GM21367 (cell line): ENCODE measurements at regions not wholly inside any gene's neighbourhood (a gene's known extent, or its start where the extent isn't known, plus 50 kb on each side); places are given as distances from the start of the nearest gene placed in this dataset.

ENCODE experiments used
- ATAC-seq: cut with Tn5 transposase; IDR thresholded peaks from one replicate; pipeline ENCODE4 v1.9.1; 2021; ENCODE audit not compliant: unreplicated experiment

DNA sequence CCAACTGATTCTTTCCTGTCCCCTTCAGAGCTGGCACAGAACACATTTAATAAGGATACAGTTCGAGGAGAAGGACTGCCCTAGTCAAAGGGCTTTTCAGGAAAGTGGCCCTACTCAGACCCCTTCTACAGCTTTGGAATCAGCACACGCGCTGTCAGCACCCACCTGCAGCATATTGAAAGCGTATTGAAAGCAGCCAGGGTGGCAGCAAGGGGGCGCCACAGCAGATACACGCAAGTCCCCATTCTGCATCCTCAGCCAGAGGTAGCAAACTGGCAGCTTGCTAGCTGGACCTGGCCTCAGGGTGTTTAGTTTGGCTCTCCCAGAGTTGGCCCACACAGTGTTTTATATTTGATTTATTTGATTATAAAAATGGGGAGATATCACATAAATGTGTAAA lies 101.0 kb upstream of the NT5C1B start:
- ATAC-seq, result no peak

DNA sequence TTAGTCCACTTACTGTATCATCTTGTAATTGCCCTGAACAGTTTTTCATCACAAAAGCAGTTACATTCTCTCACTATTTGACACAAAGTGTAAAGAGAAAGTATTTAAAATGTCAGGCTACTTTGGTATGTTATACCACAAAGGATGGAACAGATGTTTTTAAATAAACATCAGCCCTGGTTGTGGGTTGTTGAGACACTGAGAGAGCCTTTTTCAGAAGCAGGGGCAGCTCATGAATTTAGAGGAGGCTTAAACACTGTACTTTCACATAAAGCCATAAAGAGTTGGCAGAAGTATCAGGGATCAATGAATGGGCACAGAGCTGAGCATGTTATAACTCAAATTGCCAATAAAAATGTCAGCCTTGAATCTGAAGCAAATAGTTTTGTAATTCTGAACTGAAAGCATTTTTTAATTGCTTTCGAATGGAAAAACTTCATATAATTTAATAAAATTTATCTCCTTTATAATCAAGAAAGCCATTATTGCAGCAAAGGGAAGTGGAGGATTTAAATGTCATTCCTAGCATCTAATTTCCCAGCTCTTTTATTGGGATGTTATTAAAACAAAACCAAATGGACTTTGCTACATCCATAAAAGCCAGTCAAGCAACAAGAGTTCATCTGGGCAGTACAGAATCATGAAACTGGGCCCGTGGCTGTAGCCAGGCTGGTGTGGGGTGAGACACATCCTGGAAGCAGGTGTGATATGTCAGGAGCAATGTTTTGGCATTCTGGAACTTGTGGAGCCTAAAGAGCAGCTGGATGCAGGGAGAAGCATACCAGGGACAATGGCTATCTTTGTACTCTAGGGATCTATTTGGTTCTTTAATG lies 95.1 kb upstream of the NT5C1B start:
- ATAC-seq, result no peak

DNA sequence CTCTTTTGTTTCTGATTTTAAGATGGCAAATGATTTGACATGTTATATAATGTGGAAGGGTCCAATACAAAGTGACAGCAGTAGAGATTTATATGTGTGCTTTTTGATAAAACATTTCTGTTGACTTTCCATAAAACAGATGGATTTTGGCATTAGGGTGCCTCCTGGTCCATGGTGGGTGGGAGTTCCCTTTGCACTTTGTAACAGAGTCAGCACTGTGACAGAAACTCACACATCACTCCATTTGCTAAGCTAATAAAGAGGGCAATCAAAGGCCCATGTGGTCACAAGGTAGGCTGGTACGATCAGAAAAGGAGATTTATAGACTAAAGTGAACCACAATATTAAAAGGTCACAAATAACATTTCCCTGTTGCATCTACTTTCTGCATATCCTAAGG lies 93.3 kb upstream of the NT5C1B start:
- ATAC-seq, result no peak

DNA sequence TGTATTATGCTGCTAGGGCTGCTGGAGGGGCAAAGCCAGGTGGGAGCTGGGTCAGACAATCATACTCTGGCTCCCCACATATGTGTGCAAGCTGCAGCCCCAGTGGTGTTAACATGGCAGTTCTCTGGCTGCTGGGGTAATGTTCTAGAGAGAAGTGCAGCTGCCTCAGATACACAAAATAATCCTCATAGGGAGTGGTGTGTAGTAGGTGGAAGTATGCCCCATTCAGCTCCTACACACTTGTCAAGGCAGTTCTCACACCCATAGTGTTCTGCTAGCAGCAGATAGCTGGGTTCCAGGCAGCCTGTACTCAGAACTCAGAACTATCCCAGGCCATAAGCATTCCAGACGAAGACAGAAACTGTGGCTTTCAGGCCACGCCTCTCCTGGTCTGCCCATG lies 87.9 kb upstream of the NT5C1B start:
- ATAC-seq, result no peak

DNA sequence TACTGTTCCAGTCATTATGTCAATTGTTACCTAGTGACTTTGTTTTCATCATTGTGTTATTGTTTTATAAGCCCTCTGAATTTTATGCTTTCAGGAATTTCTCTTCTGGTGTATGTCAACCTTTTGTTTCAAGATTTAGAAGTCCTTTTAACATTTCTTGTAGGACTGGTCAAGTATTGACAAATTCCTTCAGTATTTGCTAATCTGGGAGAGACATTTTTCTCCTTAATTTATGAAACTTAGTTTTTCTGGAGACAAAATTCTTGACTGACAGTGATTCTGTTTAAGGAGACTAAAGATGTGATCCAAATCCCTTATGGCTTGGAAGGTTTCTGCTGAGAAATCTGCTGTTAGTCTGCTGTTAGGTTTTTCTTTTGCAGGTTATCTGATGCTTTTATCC lies 84.9 kb upstream of the NT5C1B start:
- ATAC-seq, result no peak

DNA sequence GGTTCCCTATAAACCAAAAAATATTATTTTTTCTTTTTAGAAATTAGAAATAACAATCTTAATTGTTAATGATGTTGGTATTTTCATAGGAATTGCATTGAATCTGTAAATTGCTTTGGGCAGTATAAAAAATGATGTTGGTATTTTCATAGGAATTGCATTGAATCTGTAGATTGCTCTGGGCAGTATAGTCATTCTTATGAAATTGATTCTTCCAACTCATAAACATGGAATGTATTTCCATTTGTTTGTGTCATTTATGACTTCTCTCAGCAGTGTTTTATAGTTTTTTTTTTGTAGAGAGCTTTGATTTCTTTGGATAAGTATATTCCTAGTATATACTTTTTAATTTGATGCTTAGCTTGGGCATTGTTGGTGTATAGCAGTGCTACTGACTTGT lies 82.0 kb upstream of the NT5C1B start:
- ATAC-seq, result no peak

DNA sequence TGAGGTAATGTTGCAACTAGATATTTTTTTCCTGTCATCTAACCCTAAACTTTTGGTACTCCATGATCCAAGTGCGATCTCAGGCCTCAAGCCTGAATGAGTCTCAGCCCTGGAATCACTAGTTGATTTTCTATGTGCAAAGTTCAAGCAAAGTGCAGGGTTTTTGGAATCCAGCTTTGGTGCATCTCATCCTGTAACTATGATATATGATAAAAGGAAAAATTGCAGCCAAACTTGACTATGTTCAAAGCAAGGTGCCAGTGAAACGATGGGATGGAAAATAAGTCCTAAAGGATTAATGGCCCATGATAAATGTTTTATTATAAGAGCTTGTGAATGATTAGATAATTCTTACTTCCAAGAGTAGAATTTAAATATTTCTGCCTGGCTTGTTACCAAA lies 78.9 kb upstream of the NT5C1B start:
- ATAC-seq, result no peak

DNA sequence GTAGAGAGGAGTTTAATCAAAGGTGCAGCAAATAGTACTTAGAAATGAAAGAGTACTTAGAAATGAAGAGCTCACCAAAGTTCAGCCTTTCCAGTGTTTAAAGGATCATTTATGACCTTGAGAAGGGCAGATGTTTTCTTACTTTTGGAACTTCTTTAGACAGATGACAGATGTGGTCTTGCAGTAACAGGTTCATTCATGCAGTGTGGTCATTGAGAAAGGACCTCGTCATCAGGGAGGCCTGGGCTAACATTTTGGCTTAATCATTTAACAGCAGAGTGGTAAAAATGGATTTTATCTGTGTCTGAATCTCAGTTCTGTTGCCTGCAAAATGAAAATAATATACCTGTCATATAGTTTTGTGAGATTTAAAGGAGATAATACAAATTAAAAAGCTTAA lies 75.1 kb upstream of the NT5C1B start:
- ATAC-seq, result no peak

DNA sequence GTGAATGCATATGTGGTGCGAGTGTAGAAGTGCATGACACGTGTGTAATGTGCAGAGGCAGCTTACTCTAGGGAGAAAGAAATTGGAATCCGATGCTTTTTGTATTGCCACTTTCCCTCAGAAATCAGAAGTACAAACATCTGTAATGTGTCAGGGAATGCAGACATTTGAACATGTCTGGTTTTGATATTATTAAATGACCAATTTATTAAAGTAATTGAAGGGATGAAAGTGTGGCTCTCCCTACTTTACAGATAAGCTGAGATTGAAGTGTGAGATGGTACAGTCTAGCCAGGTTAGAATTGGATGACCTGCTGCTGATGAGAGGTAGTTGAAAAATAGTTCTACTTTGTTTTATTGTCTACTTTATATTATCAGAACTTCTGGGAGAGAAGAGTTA lies 74.5 kb upstream of the NT5C1B start:
- ATAC-seq, result no peak

DNA sequence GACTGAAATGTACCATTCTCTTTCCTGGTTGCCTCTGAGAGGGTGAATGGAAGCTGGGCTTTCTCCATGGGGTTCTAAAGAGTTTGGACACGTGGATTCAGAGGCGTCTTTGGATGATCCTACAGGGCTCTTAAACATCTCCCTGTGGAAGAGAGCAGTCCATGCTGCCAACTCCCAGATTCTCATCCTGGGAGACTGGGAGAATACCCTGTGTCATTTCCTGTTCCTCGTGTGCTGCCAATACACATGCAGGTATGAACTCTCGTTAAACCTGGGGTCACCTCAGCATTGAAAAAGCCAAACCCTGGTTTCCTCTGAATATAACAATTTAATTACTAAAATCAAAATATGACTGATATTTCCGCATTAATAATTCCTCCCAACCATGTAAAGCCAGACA lies 73.3 kb upstream of the NT5C1B start:
- ATAC-seq, result no peak

DNA sequence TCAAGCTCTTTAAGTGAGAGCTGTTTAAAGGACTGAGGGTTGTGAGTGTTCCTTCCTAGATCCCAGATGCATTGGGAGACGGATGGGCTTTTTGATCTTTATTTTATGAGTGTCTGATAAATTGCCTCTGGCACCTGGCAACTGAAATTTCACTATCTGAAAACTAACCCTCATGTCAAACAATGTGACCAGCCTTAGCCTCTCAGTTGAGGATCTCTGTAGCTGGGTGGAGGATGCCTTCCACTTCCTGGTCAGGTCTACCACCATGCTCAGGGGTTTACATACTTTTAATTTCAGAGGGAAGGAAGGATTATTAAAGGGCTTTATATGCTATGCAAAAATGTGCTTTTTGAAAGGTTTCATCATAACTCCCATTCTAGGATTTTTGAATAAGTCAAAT lies 70.5 kb upstream of the NT5C1B start:
- ATAC-seq, result no peak

DNA sequence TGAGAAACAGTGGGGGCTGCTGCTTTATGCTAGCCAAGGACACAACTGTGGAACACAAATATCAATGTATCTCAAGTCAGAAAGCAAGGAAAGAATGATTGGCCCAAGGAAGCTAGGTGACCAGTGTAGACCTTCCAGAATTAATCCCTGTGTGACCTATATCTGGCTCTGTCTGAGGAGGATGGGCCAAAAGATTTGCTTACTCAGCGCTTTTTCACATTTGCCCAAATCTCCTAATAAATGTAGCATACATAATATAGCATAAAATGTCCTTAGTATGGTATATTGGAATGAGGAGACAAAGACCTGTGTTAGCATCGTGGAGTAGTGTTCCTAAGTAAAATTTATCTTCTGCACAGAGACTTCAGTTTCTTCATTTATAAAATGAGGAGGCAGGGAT lies 66.7 kb upstream of the NT5C1B start:
- no peak for ATAC-seq

DNA sequence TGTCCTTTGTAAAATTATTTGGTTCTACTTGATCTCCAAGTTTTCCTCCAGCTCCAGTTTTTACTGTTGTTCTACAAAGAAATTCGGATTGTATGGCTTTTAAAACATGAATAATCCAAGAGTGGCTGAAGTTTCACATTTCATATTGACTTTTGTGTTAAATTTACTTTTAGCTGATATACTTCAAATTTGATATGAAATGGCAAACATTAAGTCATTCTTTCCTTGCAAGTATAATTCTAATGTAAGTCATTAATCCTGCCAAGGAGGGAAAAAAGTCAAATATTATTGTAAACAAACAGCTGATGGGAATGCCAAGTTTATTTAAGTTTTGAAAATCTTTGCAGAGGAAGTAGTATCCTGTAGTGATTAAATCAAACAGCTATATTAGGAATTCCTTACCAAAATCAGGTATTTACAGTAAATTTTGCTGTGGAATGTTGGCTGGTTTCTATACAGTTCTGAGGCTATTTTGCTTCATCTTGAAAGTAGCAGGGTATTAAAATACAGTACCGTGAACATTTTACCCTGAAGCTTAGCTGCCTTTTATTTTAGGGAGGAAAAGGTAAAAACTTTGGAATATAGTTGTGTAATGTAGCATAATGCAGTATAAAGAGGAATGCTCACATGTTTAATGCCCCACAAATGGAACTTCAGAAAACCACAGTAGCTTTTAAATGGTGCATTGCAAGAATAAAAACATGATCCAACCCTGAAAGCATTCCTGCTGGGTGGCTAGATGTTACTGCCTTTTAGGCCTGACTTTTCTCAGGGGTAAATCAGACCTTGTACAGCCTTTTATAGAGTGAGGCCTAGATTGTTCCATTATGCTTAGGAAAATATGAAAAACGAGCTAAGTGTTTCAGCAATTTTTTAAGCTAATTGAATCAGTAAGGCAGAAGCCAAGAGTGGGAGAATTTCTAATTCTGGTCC lies 62.7 kb upstream of the NT5C1B start:
- no peak for ATAC-seq

DNA sequence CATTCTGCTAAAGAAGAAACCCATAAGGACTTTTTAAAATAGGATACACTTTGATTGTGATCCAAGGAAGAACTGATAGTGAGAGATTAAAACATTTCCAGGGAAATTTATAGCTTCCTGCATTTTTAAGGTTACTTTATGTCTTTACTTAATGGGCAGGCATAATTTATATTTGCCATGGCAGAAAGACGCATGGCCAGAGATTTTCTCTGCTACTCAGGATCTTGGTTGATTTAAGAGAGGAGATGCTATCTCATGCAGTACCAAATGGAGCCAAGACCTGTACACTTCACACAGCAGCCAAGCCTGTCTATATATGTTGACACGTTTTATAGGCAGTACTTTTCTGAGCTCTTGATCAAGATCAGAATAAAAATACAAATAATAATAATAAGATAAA lies 60.9 kb upstream of the NT5C1B start:
- no peak for ATAC-seq

DNA sequence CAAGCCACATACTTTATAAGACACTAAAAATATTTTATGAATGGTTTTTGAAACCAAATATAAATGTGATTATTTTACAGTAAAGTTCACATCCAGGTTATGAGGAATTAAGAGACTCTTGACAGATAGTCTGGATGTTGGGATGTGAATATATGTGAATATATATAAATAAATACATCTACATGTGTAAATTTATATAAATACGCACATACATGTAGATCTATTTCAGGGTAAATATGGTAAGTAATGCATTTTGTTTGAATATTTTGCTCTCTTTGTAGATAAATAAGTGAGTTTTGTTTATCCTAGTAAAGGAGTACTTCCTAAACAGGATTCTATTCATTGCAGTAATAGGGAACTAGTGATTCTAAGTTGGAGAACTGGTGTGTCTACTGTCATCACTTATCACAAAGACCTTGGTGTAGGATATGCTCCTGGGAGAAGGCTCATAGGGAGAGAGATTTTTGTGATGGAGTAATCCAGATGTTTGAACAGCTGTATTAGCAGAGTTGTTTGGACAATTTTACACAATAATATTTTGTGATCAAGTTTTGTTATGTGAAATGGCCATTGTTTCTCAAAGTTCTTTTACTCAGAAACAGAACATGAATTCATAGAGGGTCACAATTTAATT lies 60.2 kb upstream of the NT5C1B start:
- ATAC-seq, result no peak

DNA sequence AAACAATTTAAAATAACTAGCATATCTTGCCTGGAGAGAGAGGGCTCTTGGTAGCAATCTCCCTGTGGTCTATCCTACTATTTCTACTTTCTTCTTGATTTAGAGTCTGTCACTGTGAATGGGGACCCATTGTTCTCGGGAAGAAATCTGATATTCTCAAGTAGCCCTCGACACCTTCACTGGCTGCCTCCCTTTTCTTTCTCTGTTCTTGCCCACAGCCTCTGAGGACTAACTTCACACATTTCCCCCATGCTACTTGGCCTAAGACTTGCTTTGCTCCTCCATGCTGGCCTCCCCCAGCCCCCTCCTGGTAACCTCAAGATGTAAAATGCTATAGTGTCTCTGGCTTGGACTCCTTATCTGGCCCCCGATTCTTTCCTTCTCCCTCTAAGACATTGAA lies 58.8 kb upstream of the NT5C1B start:
- no peak for ATAC-seq

DNA sequence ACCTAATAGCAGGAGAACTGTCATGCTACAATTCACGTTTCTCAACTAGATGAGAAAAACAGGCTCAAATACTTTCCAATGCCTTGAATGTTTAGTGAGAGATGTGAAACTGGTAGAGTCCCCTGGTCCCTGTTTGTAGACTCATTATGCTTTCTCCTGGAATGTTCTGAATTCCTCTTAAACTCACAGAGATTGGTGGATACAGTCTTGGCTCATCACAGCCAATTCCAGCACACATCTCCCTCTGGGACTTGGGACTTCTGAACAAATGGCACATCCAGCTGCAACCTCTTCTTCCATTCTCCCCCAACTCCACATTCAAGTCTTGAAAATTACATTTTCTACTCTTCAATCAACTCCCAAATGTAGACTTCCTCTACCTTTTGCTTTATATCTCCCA lies 58.4 kb upstream of the NT5C1B start:
- no peak for ATAC-seq

DNA sequence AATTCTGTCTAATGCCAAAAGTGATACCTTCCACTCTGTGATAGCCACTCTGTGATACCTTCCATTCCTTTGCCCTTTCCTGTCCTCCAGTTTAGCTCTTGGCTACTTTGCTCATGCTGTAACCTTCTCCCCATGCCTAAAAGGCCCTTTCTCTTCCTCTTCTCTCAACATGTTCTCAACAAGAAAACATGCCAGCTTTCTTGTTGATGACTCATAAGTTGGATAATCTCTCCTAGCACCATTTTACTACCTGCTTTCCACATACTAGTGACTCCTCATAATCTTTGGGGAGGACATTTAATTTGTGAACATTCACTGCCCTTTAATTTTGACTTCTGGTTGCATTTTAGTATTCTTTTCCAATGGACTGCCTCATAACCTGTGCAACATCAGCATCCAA lies 55.9 kb upstream of the NT5C1B start:
- ATAC-seq, result no peak

DNA sequence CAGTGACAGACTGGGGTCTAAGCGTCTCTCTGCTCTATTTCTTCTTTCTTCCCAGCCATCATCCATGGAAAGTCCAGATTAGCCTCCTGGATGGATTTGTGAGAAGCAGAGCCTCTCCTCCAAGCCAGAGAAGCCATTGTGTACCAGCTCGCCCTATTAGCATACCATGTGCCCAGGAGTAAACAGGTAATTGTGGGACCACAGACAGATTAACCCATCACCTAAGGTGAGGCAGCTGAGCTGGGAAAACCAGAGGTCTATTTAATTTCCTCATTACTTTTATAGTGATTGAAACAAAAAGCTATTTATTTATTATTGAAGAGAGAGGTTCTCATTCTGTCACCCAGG lies 54.7 kb upstream of the NT5C1B start:
- ATAC-seq, result no peak

DNA sequence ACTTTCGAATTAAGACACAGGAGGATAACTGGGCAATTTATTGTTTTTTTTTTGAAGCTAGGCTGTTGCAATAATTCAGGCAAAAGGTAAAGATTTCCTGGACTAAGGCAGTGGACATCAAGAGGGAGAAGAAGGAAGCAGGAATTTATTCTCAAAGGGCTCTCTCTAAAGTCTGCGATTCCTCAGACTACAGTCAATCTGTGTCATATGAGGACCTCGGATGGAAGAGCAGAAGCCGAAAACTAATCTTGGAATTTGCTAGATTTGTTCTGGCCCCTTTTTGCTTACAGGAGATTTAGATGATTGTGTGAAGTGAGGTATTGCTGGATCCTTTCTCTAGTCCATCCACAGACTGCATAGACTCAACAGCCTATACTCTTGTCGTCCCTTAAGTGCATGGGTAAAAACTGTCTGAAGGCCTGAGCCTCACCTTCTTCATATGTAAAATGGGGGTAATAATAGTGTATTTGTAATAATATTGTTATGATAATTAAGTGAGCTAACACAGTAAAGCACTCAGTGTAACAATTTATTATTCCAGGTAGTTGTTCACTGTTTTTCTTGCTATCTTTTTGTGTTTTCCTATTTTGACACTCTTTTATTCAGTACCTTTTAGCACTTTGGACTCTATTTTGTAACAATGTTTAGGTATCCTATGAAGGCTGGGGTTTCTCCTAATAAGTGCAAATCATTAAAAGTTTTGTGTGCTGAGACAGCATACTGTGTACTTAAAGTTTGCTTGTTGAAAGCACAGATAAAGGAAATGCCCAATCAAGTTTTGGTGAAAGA lies 54.2 kb upstream of the NT5C1B start:
- ATAC-seq, result no peak

DNA sequence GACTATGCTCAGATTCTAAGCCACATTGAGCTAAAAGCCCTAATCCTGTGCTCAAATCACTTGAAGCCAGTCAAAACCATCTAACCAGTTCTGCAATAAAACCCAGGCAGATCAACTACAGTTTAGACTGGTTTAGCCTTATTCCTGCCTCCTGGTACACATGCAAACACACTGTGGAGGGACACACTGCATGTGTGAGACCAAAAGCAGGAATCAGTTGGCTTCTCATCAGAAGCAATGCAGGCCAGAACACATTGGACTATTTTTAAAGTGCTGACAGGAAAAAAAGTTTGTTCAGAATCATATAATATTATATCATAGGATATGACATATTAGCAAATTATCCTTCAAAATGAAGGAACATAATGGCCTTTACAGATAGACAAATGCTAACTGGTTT lies 52.5 kb upstream of the NT5C1B start:
- no peak for ATAC-seq
